ENCODE measurements at regions not wholly inside any gene's neighbourhood (a gene's known extent, or its start where the extent isn't known, plus 50 kb on each side); places are given as distances from the start of the nearest gene placed in this dataset.

DNA sequence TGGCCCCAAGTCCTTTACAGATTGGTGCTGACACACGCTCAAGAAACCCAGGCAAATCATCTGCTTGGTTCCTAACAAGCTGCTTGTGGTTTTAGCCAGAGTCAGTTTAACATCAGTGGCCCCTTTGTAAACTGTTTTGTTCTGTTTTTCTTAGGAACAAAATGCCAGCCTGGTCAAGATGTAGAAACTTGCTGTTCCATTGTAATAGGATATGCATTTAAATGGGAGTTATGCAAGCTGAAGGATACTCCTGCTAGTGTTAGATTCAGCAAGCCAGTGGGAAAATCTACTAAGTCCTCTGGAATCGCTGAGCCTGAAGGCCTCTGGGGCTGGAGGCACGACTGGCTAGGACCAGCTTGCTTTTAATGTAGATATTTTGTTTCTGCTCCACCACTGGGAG is 391.1 kb downstream of the TLE4 start:
- TF ChIP-seq, protein P1, sequence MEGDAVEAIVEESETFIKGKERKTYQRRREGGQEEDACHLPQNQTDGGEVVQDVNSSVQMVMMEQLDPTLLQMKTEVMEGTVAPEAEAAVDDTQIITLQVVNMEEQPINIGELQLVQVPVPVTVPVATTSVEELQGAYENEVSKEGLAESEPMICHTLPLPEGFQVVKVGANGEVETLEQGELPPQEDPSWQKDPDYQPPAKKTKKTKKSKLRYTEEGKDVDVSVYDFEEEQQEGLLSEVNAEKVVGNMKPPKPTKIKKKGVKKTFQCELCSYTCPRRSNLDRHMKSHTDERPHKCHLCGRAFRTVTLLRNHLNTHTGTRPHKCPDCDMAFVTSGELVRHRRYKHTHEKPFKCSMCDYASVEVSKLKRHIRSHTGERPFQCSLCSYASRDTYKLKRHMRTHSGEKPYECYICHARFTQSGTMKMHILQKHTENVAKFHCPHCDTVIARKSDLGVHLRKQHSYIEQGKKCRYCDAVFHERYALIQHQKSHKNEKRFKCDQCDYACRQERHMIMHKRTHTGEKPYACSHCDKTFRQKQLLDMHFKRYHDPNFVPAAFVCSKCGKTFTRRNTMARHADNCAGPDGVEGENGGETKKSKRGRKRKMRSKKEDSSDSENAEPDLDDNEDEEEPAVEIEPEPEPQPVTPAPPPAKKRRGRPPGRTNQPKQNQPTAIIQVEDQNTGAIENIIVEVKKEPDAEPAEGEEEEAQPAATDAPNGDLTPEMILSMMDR (IDR thresholded peaks at IDR 0.05), result no peak
- no peak for TF ChIP-seq POLR2A (IDR thresholded peaks at IDR 0.05)
